ENCODE measurements at regions not wholly inside any gene's neighbourhood (a gene's known extent, or its start where the extent isn't known, plus 50 kb on each side); places are given as distances from the start of the nearest gene placed in this dataset.

DNA sequence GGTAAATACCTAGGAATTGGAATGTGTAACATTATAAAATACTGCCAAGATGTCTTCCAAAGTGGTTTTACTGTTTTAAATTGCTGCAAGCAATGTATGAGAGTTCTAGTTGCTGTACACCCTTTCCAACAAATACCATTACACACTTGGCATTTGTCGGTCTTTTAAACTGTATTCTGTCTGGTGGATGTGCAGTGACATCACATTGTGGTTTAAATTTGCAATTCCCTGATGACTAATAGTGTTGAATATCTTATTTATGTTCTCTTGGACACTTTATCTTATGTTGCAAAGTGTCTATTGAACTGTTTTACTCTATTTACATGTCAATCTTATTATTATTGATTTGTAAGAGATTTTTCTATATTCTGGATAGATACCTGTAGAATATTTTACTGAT lies 561.2 kb upstream of the B3GALT2 start:
- no peak overlapping the region for H3K27ac ChIP-seq
- DNase-seq (no peak), ATAC-seq (no peak)
- no peak for TF ChIP-seq CTCF (IDR thresholded peaks at IDR 0.05)
- intact Hi-C loops (cut with DNase I): no loop called here
- H3K9me3 ChIP-seq: no peaks in the 10 kb centered on the region
- H3K36me3 ChIP-seq: no peaks in the 10 kb centered on the region
- no peaks in the 10 kb centered on the region for H3K4me1 ChIP-seq
- H3K4me3 ChIP-seq: no peak overlapping the region
- H3K27me3 ChIP-seq: no peaks in the 10 kb centered on the region

- no peak for TF ChIP-seq CTCF (IDR thresholded peaks at IDR 0.05)
- no peaks in the 10 kb centered on the region for H3K4me1 ChIP-seq
- H3K27me3 ChIP-seq: no peaks in the 10 kb centered on the region
- intact Hi-C loops (cut with DNase I): no loop called here
- ATAC-seq (no peak), DNase-seq (no peak)
- no peak overlapping the region for H3K27ac ChIP-seq
- no peaks in the 10 kb centered on the region for H3K9me3 ChIP-seq
- no peaks in the 10 kb centered on the region for H3K36me3 ChIP-seq
- H3K4me3 ChIP-seq: no peak overlapping the region
Observed at GRCh38 chr1:193741228-193741627, 554.8 kb upstream of the B3GALT2 start.

DNA sequence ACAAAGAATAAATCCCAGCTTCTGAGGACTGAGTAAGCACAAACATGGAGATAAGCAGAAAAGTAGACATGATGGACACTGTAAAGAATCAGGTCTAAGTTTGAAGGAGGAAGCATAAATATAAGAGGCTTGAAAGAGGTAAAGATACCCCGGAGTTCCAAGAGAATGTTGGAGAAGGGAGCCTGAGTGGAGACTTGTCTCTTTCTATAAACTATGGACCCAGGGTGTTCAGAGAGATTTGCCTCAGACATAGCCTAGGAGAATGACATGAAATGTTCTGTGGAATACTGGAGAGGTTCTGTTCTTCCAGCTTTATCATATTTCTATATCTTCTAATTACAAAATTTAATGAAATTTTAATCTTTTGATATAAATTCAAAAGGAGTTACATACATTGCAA lies 554.3 kb upstream of the B3GALT2 start:
- no peak overlapping the region for H3K4me3 ChIP-seq

DNA sequence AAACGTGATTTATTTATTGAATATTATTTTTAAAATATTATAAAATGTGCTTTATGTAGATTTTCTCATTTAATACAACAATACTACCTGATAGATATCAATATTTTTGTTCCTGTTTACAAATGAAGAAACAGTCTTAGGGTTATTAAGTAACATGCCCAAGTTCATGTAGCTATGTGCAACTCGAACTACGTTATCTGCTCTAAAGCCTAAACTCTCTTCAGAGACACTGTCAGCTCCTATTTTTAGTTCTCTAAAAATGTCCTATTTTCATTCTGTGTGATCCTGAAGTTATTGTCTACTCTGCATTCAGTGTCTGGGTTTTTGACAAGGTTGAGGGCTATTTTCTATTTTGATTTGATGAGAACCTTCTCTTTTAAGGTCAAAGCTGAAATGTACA lies 550.1 kb upstream of the B3GALT2 start:
- intact Hi-C loops (cut with DNase I): no loop called here
- ATAC-seq (no peak), DNase-seq (no peak)
- Histone ChIP-seq H3K9me3 (no peaks in the 10 kb centered on the region), H3K27me3 (no peaks in the 10 kb centered on the region), H3K27ac (no peak overlapping the region), H3K4me3 (no peak overlapping the region), H3K4me1 (no peaks in the 10 kb centered on the region), H3K36me3 (no peaks in the 10 kb centered on the region)
- TF ChIP-seq CTCF (IDR thresholded peaks at IDR 0.05): no peak

More for the DNA sequence above, 554.3 kb upstream of the B3GALT2 start:
- H3K4me1 ChIP-seq: no peaks in the 10 kb centered on the region
- no peak overlapping the region for H3K27ac ChIP-seq
- no peak for TF ChIP-seq CTCF (IDR thresholded peaks at IDR 0.05)
- intact Hi-C loops (cut with DNase I): no loop called here
- no peaks in the 10 kb centered on the region for H3K36me3 ChIP-seq
- ATAC-seq (no peak), DNase-seq (no peak)
- no peaks in the 10 kb centered on the region for H3K27me3 ChIP-seq
- H3K9me3 ChIP-seq: no peaks in the 10 kb centered on the region

GRCh38 chr1:193733674-193734073 lies 547.3 kb upstream of the B3GALT2 start:
- H3K36me3 ChIP-seq: no peaks in the 10 kb centered on the region
- no peak overlapping the region for H3K4me3 ChIP-seq
- H3K27ac ChIP-seq: no peak overlapping the region
- no peak for TF ChIP-seq CTCF (IDR thresholded peaks at IDR 0.05)
- no peaks in the 10 kb centered on the region for H3K9me3 ChIP-seq
- intact Hi-C loops (cut with DNase I): no loop called here
- H3K27me3 ChIP-seq: no peaks in the 10 kb centered on the region
- DNase-seq (no peak), ATAC-seq (no peak)
- no peaks in the 10 kb centered on the region for H3K4me1 ChIP-seq

Data from left lung (tissue), 4 donors.